KBM-7 (cell line): ENCODE measurements at regions not wholly inside any gene's neighbourhood (a gene's known extent, or its start where the extent isn't known, plus 50 kb on each side); places are given as distances from the start of the nearest gene placed in this dataset.

ENCODE experiments used
- DNase-seq: peaks from one replicate; pipeline ENCODE4 v3.0.0-alpha.2; 2015
- in situ Hi-C: fragments of 300-500 bp; cut with MboI; formaldehyde crosslinking; loops from 2 replicates; pipeline ENCODE4 v1.14.3; 2020; ENCODE audit warnings: low sequenced_read_pairs, low pct_unique_long_range_greater_than_20kb, mixed read lengths

DNA sequence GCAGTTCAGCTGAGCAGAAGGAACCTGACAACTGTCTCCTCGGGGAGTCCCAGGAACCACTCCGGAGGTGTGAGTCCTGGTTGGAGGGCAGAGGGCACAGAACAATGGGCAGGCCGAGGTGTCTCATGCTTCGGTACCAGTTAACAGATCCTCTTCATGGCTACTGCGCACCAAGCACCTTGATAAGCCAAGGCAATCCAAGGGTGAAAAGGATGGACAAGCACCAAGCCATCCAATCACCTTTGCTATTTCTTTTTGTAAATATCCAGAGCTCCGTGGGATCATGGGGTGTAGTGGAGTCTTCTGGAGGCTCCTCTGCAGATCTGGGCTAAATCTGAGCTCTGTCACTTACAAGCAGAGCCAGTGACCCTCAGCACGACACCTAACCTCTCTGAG, 233.5 kb downstream of the WDR11 start:
- in situ Hi-C loops, result no loop called here
- DNase-seq, result no peak

DNA sequence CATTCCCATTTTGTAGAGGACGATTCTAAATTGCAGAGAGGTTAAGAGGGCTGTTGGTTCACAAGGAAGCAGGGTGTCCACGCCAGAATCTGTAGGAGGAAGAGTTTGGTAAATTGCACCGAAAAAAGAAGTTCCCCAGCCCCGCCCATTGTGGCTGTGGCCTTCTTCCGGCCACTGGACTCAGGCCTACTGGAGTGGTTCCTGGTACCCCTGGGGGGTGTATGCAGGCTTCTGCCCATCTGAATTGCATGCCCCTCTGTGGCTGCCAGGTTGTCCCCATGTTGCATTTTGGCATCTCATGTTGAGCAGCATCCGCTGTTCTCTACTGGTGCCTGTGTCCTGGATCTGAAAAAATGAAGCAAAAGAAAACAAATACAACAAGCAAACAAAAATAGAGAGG, 234.2 kb downstream of the WDR11 start:
- in situ Hi-C loops, result no loop called here
- no peak for DNase-seq

DNA sequence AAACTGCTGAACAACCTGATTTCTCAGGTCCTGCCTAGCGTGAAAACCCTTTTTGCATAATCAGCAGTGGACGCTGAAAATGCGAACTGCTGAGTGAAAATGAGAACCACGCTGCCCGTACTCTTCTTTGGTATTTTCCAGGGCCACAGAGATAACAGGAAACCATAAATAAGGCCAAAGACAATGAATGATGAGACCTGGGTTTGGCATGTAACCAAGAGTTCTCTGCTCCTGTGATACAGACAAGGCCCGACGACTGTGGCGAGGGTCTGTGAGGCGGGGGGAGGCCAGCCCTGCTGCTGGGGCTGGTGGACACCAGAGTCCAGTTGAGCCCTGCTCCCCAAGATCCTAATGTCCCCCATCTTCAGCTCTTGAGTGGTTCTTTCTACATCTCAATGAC, 236.0 kb downstream of the WDR11 start:
- in situ Hi-C loops, result no loop called here
- no peak for DNase-seq

DNA sequence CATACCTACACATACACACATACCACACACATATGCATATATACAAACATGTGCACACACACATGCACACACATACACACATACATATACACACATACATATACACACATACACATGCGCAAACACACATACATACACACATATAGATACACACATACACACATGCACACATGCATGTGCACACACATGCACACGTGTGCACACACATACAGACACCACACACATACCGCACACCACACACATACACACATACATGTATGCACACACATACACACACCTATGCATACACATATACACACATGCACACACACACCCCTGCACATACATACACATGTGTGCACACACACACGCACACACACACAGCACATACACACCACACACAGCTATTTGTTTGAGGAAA, 236.5 kb downstream of the WDR11 start:
- in situ Hi-C loops, result no loop called here
- DNase-seq, result no peak

DNA sequence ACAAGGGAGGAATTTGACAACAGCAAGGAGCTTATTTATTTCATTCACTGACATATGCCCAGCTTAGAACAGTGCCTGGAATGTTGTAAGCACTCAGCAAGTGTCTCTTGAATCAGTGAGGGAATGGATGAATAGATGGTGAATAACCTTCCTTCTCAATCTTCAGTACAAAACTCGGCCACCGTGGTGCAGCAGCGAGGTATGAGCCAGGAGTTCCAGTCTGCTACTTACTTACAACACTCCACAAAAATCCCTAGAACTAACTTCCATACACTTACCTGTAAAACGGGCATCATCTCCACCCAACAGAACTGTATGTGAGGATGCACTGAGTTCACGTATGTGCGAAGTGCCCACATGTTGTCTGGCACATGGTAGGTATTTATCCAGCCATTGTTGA, 237.4 kb downstream of the WDR11 start:
- no peak for DNase-seq
- in situ Hi-C loops, result no loop called here

DNA sequence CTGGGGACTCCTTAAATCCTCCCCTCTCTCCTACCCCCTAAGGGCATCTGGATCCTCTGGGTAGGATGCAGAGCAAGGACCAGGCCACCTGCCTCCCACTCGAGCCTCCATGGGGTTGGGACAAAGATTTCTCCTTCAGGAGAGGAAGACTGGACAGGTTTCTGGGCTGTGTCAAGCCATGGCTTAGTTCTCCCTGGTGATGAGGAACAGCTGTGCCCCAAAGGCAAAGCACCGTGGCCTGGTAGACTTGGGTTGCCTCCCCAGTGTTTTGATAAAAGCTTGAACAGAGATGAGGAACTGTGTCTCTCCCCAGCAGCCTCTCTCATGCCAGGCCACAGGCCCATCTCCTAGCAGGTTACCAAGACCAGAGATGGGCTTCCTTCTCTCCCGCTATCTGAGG, 238.3 kb downstream of the WDR11 start:
- in situ Hi-C loops, result no loop called here

DNA sequence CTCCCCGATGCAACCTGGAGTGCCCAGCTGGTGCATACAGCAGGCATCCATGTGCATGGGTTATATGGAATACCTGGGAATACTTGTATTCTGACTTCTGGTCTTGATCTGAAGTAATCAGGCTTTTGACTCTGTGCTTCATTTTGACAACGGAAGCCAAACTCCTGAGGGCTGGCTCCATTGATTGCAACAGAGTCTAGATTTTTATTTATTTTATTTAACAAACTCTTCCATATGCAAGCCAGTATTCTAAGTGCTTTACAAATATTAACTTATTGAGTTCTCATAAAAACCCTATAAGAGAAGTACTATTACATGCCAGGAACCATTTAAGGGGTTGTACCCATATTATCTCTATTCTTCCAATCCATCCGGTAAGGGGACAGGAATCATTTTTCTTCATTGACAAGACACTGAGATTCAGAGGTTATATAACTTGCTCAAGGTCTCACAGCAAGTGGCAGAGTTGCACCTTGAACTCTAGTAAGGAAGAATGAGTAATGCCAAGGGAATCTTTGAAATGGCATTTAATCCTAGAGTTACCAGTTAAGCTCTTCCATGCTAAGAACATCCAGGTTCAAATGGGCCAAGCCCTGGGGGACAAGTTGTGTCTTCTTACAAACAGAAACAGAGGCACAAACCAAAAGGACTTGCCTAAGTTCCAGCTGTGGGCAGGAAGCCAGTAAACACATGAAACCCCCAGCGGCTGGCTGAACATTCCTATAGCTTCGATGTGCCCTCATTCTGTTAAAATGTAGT, 241.0 kb downstream of the WDR11 start:
- DNase-seq, result no peak
- in situ Hi-C loops, result no loop called here

More for the DNA sequence above, 238.3 kb downstream of the WDR11 start:
- no peak for DNase-seq

DNA sequence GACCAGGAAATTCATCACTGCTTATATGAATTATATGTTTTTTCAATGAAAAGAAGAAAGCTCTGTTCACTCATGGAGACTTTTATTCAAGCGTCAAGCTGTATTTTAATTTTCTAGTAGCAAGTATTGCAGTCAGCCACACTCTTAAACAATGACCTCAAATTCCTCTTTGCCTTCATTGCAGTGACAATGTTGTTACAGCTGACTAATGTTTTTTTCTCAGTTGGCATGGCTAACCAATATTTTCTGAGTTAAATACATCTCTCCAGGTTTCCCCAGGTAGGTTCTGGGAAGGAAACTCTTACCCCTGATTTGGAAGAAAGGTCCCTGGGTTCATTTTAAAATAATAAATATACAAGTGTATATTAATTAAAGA, 241.5 kb downstream of the WDR11 start:
- no peak for DNase-seq
- in situ Hi-C loops, result no loop called here

DNA sequence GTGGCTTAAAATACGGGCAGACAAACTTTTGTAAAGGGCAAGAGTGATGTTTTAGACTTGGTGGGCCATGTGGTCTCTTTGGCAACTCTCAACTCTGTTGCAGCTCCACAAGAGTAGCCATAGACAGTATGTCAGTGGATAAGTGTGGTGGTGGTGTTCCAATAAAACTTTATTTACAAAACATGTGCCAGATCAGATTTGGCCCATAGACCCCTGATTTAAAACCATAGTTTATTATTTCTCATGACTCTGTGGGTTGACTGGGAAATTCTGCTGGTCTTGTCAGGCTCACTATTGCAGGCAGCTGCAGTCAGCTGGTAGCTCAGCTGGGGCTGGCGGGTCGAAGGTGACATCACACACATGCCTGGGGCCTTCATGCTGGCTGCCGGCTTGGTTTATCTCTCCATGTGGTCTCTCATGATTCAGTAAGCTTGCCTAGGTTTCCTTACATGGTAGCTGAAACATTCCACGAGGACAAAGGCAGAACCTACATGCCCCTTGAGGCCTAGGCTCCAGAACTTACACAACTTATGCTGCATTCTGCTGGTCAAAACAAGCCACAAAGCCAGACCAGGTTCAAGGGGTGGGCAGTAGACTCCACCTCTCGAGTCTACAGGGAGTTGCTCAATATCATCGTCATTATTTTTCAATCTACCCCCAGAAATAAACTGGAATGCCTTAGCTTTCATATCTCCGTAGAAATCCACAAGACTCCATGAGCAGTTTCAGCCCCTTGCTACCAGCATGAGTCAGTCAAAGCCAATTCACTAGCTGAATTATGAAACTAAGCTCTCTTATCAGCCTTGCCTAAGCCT, 245.7 kb downstream of the WDR11 start:
- in situ Hi-C loops, result no loop called here
- DNase-seq, result no peak

DNA sequence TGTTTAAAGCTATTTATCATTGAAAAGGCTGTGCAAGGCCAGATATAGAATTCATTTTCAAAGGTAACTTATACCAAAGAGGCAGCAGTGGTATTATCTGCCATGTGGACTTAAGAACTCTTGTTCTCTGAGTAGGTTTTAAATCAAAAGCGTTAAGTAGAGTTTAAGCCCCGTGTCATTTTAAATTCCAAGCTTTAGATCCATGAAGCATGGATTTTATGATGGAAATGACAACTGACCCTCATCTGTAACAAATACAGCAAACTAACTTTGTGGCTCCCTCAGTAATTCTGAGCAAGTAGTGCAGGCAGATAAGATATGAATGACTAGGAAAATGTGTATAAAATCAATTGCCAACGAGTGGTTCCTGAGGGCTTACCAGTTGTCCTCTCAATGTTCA, 247.0 kb downstream of the WDR11 start:
- DNase-seq, result no peak
- in situ Hi-C loops, result no loop called here

DNA sequence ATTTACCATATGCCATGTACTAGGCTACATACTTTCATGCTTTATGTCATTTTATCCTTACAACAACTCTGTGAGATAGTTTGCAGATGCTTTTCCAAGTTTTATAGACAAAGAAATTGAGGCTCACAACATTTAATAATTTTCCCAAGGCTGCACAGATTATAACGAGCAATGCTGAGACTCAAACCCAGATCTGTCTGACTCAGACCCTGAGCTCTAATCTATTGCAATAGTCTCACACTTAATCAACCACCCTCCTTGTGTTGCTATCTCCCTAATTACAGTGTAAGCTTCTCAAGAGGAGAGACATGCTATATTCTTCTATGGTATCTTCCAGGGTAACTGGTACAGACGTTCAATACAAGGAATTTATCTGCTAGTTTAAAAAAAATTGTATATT, 247.6 kb downstream of the WDR11 start:
- in situ Hi-C loops, result no loop called here
- no peak for DNase-seq

DNA sequence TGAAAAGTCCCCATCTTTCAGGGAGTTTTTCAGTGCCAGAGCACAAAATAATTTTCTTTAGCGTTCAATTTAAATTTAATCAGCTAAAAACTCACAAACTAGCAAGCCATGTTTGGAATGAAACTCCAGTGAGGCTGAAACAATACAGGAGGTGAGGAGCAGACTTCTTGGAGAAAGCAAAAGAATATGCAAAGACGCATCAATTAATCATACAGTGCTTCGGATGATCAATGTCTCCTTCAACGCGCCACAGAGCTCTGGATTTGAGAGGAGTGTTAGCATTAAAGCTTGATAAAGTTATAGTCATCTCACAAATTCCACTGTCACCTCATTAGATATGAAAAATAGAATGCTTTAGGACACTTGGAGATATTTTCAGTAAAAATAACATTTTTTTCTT, 248.0 kb downstream of the WDR11 start:
- in situ Hi-C loops, result no loop called here
- DNase-seq, result no peak

DNA sequence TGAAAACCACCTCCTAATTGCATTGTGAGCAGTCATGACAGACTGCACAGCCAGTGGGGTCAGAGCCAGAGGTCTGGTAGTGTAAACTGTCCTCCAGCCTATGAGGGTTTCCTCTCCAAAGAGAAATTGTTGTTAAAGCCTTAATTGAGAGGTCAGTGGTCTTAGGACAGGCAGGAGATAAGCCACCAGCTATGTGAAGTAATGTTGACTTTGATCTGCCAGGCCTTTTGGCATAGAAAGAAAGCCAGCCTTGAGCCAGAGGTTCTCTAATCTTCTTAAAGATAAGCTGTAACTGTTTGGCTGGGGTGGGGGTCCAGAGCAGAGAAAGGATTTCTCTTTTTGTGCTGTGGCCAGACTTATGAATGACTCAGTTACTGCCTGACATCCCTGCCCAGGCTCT, 248.4 kb downstream of the WDR11 start:
- in situ Hi-C loops, result no loop called here
- DNase-seq, result no peak

DNA sequence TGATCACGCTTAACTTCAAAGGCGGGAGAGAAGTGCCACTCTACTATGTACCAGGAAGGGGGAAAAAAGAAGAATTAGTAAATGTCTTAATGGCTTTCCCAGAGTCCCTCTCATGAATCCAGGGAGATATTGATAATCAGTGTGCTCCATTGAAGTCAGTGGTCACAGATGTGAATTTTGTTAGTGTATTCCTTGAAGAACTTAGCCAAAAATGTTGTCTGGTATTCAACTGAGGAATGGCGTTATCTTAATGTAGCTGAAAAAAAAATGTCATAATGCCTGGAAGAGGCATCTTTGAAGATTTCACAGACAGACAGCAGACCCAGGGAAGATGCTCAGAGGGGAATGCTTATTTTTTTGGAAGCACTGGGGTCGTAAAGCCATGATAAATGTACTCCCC, 250.4 kb downstream of the WDR11 start:
- in situ Hi-C loops, result no loop called here
- DNase-seq, result no peak

DNA sequence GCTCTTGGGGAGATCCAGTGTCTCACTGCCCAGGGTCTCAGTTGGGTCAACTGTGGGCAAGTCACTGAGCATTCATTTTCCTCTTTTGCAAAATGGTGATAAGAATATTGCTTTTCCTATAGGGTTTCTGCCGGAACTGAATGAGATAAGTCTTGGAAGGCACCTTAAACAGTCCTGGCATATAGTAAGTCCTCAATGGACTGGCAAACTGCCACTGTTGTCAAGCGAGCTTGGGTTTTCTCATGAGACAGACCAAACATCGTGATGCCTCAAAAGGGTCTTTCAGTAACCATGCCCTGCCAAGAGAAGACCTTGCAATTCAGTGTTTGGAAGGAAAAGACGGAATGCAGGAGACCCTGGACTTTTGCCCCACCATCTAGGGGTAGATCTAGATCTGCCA, 251.5 kb downstream of the WDR11 start:
- in situ Hi-C loops, result no loop called here
- no peak for DNase-seq

DNA sequence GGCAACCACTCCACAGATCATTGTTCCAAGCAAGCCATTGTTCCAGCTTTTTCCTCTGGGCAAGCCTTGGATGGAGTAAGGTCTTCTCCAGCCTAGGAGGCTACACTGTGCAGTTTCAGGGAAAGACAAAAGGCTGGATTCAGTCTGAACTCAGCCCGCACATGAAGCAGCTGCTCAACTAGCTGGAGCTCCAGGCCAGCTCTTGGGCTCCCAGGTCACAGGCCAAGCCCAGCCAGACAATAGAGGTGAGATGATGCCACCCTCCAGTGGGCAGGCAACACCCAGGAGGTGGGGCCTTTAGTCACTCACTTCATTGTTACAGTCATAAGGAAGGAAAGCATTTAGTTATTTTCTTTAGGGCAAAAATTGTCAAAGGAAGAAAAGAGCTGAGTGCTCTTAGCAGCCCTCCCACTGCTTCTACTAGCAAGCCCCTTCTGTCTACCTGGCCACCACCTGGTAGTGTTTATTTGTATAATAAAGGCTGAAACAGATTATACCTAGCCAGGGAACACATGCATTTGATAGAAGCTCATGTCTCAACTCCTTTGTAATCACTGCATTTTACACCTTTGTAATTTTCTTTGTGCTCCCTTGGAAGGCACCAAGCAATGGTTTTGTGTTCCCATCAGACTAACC, 253.4 kb downstream of the WDR11 start:
- DNase-seq, result no peak
- in situ Hi-C loops, result no loop called here

DNA sequence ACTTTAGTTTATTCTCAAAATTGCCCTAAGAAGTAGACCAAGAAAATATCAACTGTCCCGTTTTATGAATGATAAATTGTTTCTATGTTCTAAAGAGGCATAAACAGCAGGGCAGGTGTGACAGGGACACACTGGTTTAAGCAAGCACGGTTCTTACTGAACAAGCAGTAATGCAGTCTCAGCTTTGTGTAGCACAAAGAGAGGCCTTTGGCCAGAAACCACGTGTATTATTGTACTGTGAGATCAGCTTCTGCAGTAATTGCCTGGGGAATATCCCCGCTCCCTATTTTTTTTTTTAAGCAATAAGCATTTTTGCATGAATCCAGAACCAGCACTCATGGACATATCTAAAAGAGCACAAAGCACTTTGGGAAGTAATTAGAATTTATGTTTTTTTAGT, 255.4 kb downstream of the WDR11 start:
- in situ Hi-C loops, result no loop called here
- DNase-seq, result no peak

DNA sequence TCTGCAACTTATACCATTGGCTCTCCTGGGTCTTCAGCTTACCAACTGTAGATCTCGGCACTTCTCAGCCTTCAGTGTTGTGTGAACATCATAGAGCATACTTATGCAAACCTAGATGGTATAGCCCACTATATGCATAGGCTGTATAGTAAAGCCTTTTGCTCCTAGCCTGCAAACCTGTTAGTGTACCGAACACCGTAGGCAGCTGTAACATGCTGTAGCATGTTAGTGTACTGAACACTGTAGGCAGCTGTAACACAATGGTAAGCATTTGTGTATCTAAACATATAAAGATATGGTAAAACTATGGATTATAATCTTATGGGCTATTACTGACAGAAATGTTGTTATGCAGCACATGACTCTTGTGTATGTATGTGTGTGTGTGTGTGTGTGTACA, 256.9 kb downstream of the WDR11 start:
- no peak for DNase-seq
- in situ Hi-C loops, result no loop called here

DNA sequence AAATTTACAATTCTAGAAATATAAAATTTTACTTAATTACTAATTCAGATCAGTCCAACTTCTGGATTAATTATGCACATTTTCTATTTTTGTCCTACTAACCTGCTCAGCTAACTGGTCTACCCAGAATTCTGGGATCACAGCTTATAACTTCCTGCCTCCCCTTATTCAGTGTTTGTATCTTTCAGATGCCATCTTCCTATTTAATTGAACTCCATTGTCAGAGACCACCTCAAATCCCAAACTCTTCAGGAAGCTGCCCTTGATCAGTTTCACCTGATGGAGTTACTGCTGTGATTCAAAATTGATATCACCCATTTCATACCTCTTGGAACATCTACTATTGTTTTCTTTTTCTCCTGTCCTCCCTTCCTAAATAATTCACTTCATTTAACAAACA, 259.2 kb downstream of the WDR11 start:
- no peak for DNase-seq
- in situ Hi-C loops, result no loop called here

DNA sequence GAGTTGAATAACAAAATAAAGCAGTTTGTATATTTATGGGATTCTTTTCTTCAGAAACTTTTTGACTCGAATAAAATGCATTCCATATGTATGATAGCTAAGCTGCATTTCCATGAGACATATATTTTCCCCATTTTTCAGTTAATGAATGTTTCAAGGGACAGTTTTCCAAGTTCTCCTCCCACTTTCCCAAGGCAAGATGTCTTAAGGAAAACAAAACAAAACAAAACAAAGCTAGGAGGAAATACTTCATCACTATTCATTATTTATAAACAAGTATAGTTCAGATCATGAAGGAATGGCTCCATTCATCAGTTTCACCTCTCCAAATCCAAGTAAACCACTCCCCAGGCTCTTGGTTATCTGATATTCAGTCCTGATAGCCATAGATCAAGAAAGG, 261.0 kb downstream of the WDR11 start:
- in situ Hi-C loops, result no loop called here
- DNase-seq, result no peak
